ENCODE measurements at regions not wholly inside any gene's neighbourhood (a gene's known extent, or its start where the extent isn't known, plus 50 kb on each side); places are given as distances from the start of the nearest gene placed in this dataset.

DNA sequence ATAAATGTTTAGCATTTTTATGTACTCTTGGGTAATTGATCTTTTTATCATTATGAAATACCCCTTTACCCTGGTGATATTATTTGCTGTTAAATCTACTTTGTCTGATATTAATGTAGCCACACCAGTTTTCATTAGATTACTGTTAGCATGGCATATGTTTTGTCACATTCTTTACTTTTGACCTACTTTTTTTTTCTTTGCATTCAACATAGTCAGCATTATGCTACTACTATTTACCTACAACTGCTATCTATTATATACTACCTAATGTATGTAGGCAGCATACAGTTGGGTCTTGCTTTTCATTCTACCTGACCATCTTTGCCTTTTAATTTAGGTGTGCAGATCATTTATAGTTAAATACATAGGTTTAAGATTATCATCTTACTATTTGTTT is 1429.6 kb upstream of the ALCAM start:
- Histone ChIP-seq H3K27ac (ENCODE audit: control insufficient read depth, insufficient read depth, low read length) (no peak overlapping the region), H2AFZ (ENCODE audit: control insufficient read depth, low read length) (no peak overlapping the region), H3K4me2 (ENCODE audit: control insufficient read depth, extremely low read depth, insufficient read depth, low read depth, low read length) (no peak overlapping the region), H3K9me3 (ENCODE audit: control insufficient read depth, low read depth, low read length) (no peaks in the 10 kb centered on the region), H3K36me3 (ENCODE audit: control insufficient read depth in 2 of 2, extremely low read depth in 1 of 2, insufficient read depth in 2 of 2, low read length in 2 of 2) (no peaks in the 10 kb centered on the region), H3K4me1 (ENCODE audit: control insufficient read depth, extremely low read depth, insufficient read depth, low read length) (no peaks in the 10 kb centered on the region), H3K4me3 (ENCODE audit: control insufficient read depth in 2 of 3, extremely low read depth in 1 of 3, insufficient read depth in 2 of 3, low read depth in 1 of 3, low read length in 3 of 3) (no peak overlapping the region), H3K9ac (ENCODE audit: control insufficient read depth, extremely low read depth, insufficient read depth, low read length) (no peak overlapping the region), H3K9me1 (ENCODE audit: control insufficient read depth, extremely low read depth, insufficient read depth, low read length) (no peaks in the 10 kb centered on the region), H4K20me1 (ENCODE audit: control insufficient read depth, extremely low read depth, insufficient read depth, low read length) (no peaks in the 10 kb centered on the region), H3K79me2 (ENCODE audit: control insufficient read depth, insufficient read depth, low read length) (no peaks in the 10 kb centered on the region), H3K27me3 (ENCODE audit: control insufficient read depth, extremely low read depth, insufficient read depth, low read length) (no peaks in the 10 kb centered on the region)
- FAIRE-seq (no peak), DNase-seq (ENCODE audit: low read depth, low spot score) (no peak)
- dilution Hi-C loops (cut with MboI; ENCODE audit: extremely low pct_ligation_motif_present, low sequenced_read_pairs), result no loop called here
- TF ChIP-seq, protein P1, sequence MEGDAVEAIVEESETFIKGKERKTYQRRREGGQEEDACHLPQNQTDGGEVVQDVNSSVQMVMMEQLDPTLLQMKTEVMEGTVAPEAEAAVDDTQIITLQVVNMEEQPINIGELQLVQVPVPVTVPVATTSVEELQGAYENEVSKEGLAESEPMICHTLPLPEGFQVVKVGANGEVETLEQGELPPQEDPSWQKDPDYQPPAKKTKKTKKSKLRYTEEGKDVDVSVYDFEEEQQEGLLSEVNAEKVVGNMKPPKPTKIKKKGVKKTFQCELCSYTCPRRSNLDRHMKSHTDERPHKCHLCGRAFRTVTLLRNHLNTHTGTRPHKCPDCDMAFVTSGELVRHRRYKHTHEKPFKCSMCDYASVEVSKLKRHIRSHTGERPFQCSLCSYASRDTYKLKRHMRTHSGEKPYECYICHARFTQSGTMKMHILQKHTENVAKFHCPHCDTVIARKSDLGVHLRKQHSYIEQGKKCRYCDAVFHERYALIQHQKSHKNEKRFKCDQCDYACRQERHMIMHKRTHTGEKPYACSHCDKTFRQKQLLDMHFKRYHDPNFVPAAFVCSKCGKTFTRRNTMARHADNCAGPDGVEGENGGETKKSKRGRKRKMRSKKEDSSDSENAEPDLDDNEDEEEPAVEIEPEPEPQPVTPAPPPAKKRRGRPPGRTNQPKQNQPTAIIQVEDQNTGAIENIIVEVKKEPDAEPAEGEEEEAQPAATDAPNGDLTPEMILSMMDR (optimal IDR thresholded peaks at IDR 0.05 in 1 of 3, IDR thresholded peaks at IDR 0.05 in 1 of 3, conservative IDR thresholded peaks at IDR 0.05 in 1 of 3; ENCODE audit: extremely low read depth in 1 of 3, insufficient read depth in 2 of 3, low read length in 3 of 3), result no peak
- TF ChIP-seq EZH2 (IDR thresholded peaks at IDR 0.05; ENCODE audit: low read length), result no peak

DNA sequence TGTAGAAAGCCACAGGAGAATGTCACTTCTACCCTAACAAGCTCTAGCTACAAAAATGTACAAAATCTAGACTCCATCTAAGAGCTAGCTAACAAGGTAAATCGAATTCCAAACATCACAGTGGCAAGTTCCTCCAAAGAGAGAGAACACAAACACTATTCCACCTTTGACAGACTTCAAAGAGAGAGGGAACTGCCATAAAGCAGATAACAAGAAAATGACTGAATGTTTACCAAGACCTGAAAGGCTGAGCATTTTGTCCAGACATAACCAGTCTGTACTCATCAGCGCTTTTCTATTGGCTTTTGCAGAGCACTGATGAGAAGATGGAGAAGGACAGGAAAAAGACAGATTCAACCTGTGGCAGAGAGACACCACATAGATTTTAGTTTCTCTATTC is 1419.6 kb upstream of the ALCAM start:
- no peaks in the 10 kb centered on the region for H3K9me3 ChIP-seq (ENCODE audit: control insufficient read depth, low read depth, low read length)
- FAIRE-seq (no peak), DNase-seq (ENCODE audit: low read depth, low spot score) (no peak)
- H3K9me1 ChIP-seq (ENCODE audit: control insufficient read depth, extremely low read depth, insufficient read depth, low read length), result no peaks in the 10 kb centered on the region
- no peak overlapping the region for H3K9ac ChIP-seq (ENCODE audit: control insufficient read depth, extremely low read depth, insufficient read depth, low read length)
- TF ChIP-seq EZH2 (IDR thresholded peaks at IDR 0.05; ENCODE audit: low read length), result no peak
- TF ChIP-seq, protein P1 (optimal IDR thresholded peaks at IDR 0.05 in 1 of 3, IDR thresholded peaks at IDR 0.05 in 1 of 3, conservative IDR thresholded peaks at IDR 0.05 in 1 of 3; ENCODE audit: extremely low read depth in 1 of 3, insufficient read depth in 2 of 3, low read length in 3 of 3), result no peak
- H4K20me1 ChIP-seq (ENCODE audit: control insufficient read depth, extremely low read depth, insufficient read depth, low read length), result no peaks in the 10 kb centered on the region
- no peak overlapping the region for H3K27ac ChIP-seq (ENCODE audit: control insufficient read depth, insufficient read depth, low read length)
- no peak overlapping the region for H3K4me2 ChIP-seq (ENCODE audit: control insufficient read depth, extremely low read depth, insufficient read depth, low read depth, low read length)
- no peak overlapping the region for H3K4me3 ChIP-seq (ENCODE audit: control insufficient read depth in 2 of 3, extremely low read depth in 1 of 3, insufficient read depth in 2 of 3, low read depth in 1 of 3, low read length in 3 of 3)
- H3K79me2 ChIP-seq (ENCODE audit: control insufficient read depth, insufficient read depth, low read length), result no peaks in the 10 kb centered on the region
- H2AFZ ChIP-seq (ENCODE audit: control insufficient read depth, low read length), result no peak overlapping the region
- H3K27me3 ChIP-seq (ENCODE audit: control insufficient read depth, extremely low read depth, insufficient read depth, low read length), result no peaks in the 10 kb centered on the region
- H3K4me1 ChIP-seq (ENCODE audit: control insufficient read depth, extremely low read depth, insufficient read depth, low read length), result no peaks in the 10 kb centered on the region
- dilution Hi-C loops (cut with MboI; ENCODE audit: extremely low pct_ligation_motif_present, low sequenced_read_pairs), result no loop called here
- no peaks in the 10 kb centered on the region for H3K36me3 ChIP-seq (ENCODE audit: control insufficient read depth in 2 of 2, extremely low read depth in 1 of 2, insufficient read depth in 2 of 2, low read length in 2 of 2)
